ENCODE measurements at regions not wholly inside any gene's neighbourhood (a gene's known extent, or its start where the extent isn't known, plus 50 kb on each side); places are given as distances from the start of the nearest gene placed in this dataset.
"Not testable (repeated sequence)": the region's sequence is repeated elsewhere in the genome, so short reads cannot be mapped to it uniquely, and the experiment has no call there.

GRCh38 chr1:58051187-58051586, 495.3 kb downstream of the OMA1 start:
- not testable (repeated sequence) for TF ChIP-seq CTCF (IDR thresholded peaks at IDR 0.05); ZFX (IDR thresholded peaks at IDR 0.05; ENCODE audit: borderline replicate concordance)

Data from 22Rv1 (cell line).